A673 (cell line): ENCODE measurements at regions not wholly inside any gene's neighbourhood (a gene's known extent, or its start where the extent isn't known, plus 50 kb on each side); places are given as distances from the start of the nearest gene placed in this dataset.

Experiments
- BruUV-seq: library from RNA; stranded (reverse); fragments of 400-500 nt; replicated peaks from 2 replicates; lab custom pipeline; 2021; lab: Mats Ljungman, UMichigan
- CTCF ChIA-PET: fragments of 300-600 bp; sonication (Branson Sonifier 250); formaldehyde crosslinking; loops from one replicate; lab custom pipeline; 2022; ENCODE audit warnings: antibody characterized with exemption; lab: Charles Lee
- POLR2A ChIA-PET: fragments of 300-600 bp; sonication (Branson Sonifier 250); formaldehyde crosslinking; loops from one replicate; lab custom pipeline; 2022; ENCODE audit warnings: antibody characterized with exemption; ENCODE audit not compliant: low non-redundant PET; lab: Charles Lee
- DNase-seq: peaks from one replicate; pipeline ENCODE4 v3.0.0-alpha.2; 2015; ENCODE audit warnings: low spot score
- H3K27ac ChIP-seq: fragments of 200-600 bp; sonication (generic); 2 replicates; pipeline ENCODE4 v1.5.1; 2016; ENCODE audit warnings: mixed run types, low read depth, mild to moderate bottlenecking, mixed read lengths, antibody characterized with exemption, low read length; ENCODE audit not compliant: poor library complexity, severe bottlenecking
- H3K27me3 ChIP-seq: fragments of 200-600 bp; sonication (generic); replicated peaks from 2 replicates; pipeline ENCODE4 v1.6.1; 2017; ENCODE audit warnings: mixed run types, low read depth, mild to moderate bottlenecking, mixed read lengths, antibody characterized with exemption, low read length; ENCODE audit not compliant: insufficient read depth, poor library complexity
- H3K36me3 ChIP-seq: fragments of 200-600 bp; sonication (generic); 2 replicates; pipeline ENCODE4 v1.6.1; 2016; ENCODE audit warnings: mixed run types, mild to moderate bottlenecking, mixed read lengths, antibody characterized with exemption, low read length; ENCODE audit not compliant: insufficient read depth, poor library complexity, severe bottlenecking
- H3K4me1 ChIP-seq: fragments of 200-600 bp; sonication (generic); 2 replicates; pipeline ENCODE4 v1.6.1; 2017; ENCODE audit warnings: mixed run types, mild to moderate bottlenecking, mixed read lengths, antibody characterized with exemption, low read length; ENCODE audit not compliant: insufficient read depth, poor library complexity, severe bottlenecking
- H3K4me3 ChIP-seq: fragments of 200-600 bp; sonication (generic); 2 replicates; pipeline ENCODE4 v1.5.1; 2016; ENCODE audit warnings: low read depth, mixed run types, mild to moderate bottlenecking, mixed read lengths, low read length; ENCODE audit not compliant: poor library complexity, severe bottlenecking
- H3K9me3 ChIP-seq: fragments of 200-600 bp; sonication (generic); 2 replicates; pipeline ENCODE4 v1.6.1; 2016; ENCODE audit warnings: mixed run types, low read depth, mild to moderate bottlenecking, mixed read lengths, antibody characterized with exemption, low read length; ENCODE audit not compliant: poor library complexity, severe bottlenecking
- CTCF ChIP-seq: fragments of 300-800, 200-600 bp; sonication (generic); conservative IDR thresholded peaks from 2 replicates; pipeline ENCODE4 v1.5.1; 2017; ENCODE audit warnings: low read depth, mild to moderate bottlenecking, antibody characterized with exemption, low read length, moderate library complexity, mixed read lengths
- EZH2 ChIP-seq: fragments of 200-600 bp; sonication (generic); IDR thresholded peaks from 2 replicates; pipeline ENCODE4 v1.6.1; 2017; ENCODE audit warnings: borderline replicate concordance, low read depth, mild to moderate bottlenecking, mixed read lengths, antibody characterized with exemption, low read length; ENCODE audit not compliant: poor library complexity, severe bottlenecking
- intact Hi-C: fragments of 100-400 bp; cut with micrococcal nuclease; formaldehyde crosslinking; loops from one replicate; pipeline ENCODE4 v1.10.0; 2022; ENCODE audit not compliant: unreplicated experiment

- H3K36me3 ChIP-seq, result no peaks in the 10 kb centered on the region
- H3K4me1 ChIP-seq, result no peaks in the 10 kb centered on the region
- no peak for DNase-seq
- POLR2A ChIA-PET, result no interaction called here
- TF ChIP-seq EZH2 (no peak), CTCF (no peak)
- H3K27ac ChIP-seq, result no peak overlapping the region
- peaks cover 12% of the 10 kb centered on the region for H3K9me3 ChIP-seq
- intact Hi-C loops, result no loop called here
- no peak overlapping the region for H3K4me3 ChIP-seq
- no TSS peak for BruUV-seq
- CTCF ChIA-PET, result no interaction called here
- no peaks in the 10 kb centered on the region for H3K27me3 ChIP-seq
These were observed 356.4 kb upstream of the SEL1L start for GRCh38 chr14:81890020-81890419.

DNA sequence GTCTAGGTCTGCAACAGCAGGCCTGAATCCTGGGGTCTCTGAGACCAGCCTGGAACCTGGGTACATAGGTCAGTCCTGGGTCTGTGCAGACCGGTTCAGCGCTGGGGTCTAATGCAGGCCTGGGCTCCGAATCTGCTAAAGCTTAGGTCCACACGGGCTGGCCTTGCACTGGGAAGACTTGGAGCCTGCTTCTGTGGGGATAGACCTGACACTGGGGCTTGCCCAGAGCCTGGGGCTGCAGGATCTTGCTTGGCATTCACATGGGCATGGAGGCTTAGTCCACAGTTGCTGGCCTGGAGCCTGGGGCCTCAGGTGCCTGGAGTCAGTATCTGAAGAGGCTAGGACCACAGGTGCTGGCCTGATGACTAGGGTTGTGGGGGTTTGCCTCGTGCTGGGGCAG lies 369.8 kb upstream of the SEL1L start:
- CTCF ChIA-PET, result no interaction called here

GRCh38 chr14:81927070-81927469 lies 393.4 kb upstream of the SEL1L start:
- no peaks in the 10 kb centered on the region for H3K27me3 ChIP-seq
- ChIA-PET CTCF (interaction anchor here (0.7 kb wide), 1 partner anchor 462 kb away, joined by 5 read pairs; no protein-coding TSS in a partner anchor), POLR2A (no interaction called here)
- TF ChIP-seq EZH2 (no peak), CTCF (peak; percentile 48)
- no peaks in the 10 kb centered on the region for H3K9me3 ChIP-seq
- no TSS peak for BruUV-seq
- intact Hi-C loops, result no loop called here
- no peaks in the 10 kb centered on the region for H3K4me1 ChIP-seq
- H3K4me3 ChIP-seq, result no peak overlapping the region
- peak; percentile 8 for DNase-seq
- H3K36me3 ChIP-seq, result no peaks in the 10 kb centered on the region
- no peak overlapping the region for H3K27ac ChIP-seq

More for the DNA sequence above, 369.8 kb upstream of the SEL1L start:
- Histone ChIP-seq H3K27ac (no peak overlapping the region), H3K9me3 (peaks cover 10% of the 10 kb centered on the region), H3K27me3 (no peaks in the 10 kb centered on the region), H3K36me3 (no peaks in the 10 kb centered on the region), H3K4me3 (no peak overlapping the region), H3K4me1 (no peaks in the 10 kb centered on the region)
- TF ChIP-seq CTCF, result no peak
- no peak for TF ChIP-seq EZH2
- intact Hi-C loops, result no loop called here
- DNase-seq, result no peak
- POLR2A ChIA-PET, result no interaction called here
- BruUV-seq, result no TSS peak
